AG04449 (cell line): ENCODE measurements at regions not wholly inside any gene's neighbourhood (a gene's known extent, or its start where the extent isn't known, plus 50 kb on each side); places are given as distances from the start of the nearest gene placed in this dataset.
"Not testable (repeated sequence)": the region's sequence is repeated elsewhere in the genome, so short reads cannot be mapped to it uniquely, and the experiment has no call there.

Experiments used
- CTCF ChIA-PET: fragments of 350-600 bp; formaldehyde crosslinking; extraction: SDS; loops from one replicate; lab custom pipeline; 2021; ENCODE audit warnings: antibody characterized with exemption; lab: Yijun Ruan, JAX
- POLR2A ChIA-PET: fragments of 400-600, 350-600 bp; formaldehyde crosslinking; extraction: SDS; loops from one replicate; lab custom pipeline; 2020; ENCODE audit warnings: antibody characterized with exemption, inconsistent platforms; lab: Yijun Ruan, JAX
- DNase-seq: peaks from one replicate; pipeline ENCODE4 v3.0.0-alpha.2; 2010; ENCODE audit warnings: low read depth, low spot score
- H3K4me3 ChIP-seq: 2 replicates; pipeline ENCODE4 v1.5.1; 2011; ENCODE audit warnings: low read depth, mild to moderate bottlenecking, control low read depth, low read length
- TF ChIP-seq, protein P1 (sequence below): IDR thresholded peaks from one replicate; pipeline ENCODE4 v1.5.1; 2011; ENCODE audit warnings: mild to moderate bottlenecking, moderate library complexity, low read length, control low read depth, inconsistent platforms; ENCODE audit not compliant: insufficient read depth; ENCODE audit errors: missing control alignments

DNA sequence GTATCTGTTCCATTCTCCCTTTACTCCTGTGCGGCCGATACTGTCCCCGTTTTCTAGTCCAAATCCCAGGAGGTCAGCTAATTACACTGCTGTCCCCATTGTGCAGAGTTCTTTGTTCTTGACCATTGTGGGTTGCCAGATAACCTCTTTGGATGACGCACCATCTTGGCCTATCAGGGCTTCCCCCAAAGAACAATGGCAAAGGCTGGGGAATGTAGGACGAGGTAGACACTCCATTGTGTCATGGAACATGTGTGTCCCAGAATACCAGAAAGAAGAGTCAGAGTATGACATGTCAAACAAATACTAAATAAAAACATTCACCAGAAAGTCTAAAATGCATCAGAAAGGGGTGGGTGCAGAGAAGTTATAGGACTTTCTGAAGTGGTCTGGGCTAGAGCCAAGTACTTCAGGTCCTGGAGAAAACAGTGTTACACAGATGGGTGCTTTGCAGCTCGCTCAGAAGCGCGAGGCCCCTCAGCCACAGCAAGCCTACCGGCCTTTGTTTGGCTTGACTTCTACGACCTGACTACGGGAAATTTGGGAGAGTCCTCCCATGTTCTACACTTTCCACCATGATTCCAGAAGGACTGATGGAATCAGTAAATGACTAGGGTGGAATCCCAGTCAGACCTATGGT lies 83.2 kb upstream of the SSBP2 start:
- H3K4me3 ChIP-seq: no peak overlapping the region
- no peak for DNase-seq
- TF ChIP-seq, protein P1, sequence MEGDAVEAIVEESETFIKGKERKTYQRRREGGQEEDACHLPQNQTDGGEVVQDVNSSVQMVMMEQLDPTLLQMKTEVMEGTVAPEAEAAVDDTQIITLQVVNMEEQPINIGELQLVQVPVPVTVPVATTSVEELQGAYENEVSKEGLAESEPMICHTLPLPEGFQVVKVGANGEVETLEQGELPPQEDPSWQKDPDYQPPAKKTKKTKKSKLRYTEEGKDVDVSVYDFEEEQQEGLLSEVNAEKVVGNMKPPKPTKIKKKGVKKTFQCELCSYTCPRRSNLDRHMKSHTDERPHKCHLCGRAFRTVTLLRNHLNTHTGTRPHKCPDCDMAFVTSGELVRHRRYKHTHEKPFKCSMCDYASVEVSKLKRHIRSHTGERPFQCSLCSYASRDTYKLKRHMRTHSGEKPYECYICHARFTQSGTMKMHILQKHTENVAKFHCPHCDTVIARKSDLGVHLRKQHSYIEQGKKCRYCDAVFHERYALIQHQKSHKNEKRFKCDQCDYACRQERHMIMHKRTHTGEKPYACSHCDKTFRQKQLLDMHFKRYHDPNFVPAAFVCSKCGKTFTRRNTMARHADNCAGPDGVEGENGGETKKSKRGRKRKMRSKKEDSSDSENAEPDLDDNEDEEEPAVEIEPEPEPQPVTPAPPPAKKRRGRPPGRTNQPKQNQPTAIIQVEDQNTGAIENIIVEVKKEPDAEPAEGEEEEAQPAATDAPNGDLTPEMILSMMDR: no peak
- POLR2A ChIA-PET: no interaction called here
- CTCF ChIA-PET: interaction anchor here (0.7 kb wide), 1 partner anchor 8 kb away, joined by 3 read pairs; no protein-coding TSS in a partner anchor

DNA sequence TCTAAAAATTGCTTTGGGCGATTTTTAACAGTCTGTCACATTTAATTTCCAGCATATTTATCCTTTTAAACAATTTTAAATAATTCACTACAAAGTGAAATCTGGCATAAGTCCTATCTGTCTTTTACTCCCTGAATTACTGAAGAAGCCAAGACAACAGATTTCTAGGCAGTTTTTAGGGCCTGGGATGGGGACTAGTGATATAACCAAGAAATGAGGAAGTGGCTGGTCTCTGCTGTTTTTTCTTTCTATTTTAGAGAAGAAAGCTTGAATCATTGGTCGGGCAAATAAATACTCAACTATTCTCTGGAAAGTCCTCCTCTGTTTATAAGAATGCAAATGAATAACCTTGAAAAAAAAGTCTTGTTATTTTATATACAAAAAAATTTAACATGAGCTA lies 79.7 kb upstream of the SSBP2 start:
- H3K4me3 ChIP-seq: no peak overlapping the region
- TF ChIP-seq, protein P1: no peak
- POLR2A ChIA-PET: no interaction called here
- CTCF ChIA-PET: no interaction called here
- DNase-seq: no peak

DNA sequence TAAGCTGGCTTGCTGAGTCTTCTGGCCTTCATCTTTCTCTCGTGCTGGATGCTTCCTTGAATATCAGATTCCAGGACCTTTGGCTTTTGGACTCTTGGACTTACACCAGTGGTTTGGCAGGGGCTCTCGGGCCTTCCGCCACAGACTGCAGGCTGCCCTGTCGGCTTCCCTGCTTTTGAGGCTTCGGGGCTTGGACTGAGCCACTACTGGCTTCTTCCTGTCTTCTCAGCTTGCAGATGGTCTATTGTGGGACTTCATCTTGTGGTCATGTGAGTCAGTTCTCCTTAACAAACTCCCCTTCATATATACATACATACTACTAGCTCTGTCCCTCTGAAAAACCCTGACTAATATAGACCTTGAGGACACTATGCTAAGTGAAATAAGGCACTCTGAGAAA lies 78.3 kb upstream of the SSBP2 start:
- no peak for DNase-seq
- CTCF ChIA-PET: interaction anchor here (0.9 kb wide), 1 partner anchor 8 kb away, joined by 3 read pairs; no protein-coding TSS in a partner anchor
- H3K4me3 ChIP-seq: no peak overlapping the region
- TF ChIP-seq, protein P1: no peak
- POLR2A ChIA-PET: no interaction called here

DNA sequence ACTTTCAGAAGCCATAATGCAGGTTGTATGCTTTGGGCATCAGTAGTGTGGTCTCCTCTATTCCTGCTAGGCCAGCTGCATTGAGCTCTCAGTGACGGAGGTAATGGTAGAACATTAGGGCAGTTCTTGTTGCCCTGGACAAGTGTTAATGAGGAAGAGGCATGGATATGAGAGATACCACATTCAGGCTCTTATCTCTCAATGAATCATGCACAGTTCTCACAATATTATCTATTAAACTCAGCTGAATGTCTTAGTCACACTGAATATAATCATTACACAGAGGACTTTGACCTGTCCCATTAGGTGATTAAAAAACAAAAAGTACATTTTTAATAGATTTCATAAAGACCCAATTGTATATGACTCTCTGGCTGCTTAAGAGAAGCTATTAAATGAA lies 76.6 kb upstream of the SSBP2 start:
- no peak overlapping the region for H3K4me3 ChIP-seq
- CTCF ChIA-PET: interaction anchor here (0.6 to 2.1 kb wide), 2 partner anchors 11 to 339 kb away, joined by 3 to 14 read pairs; no protein-coding TSS in a partner anchor
- TF ChIP-seq, protein P1: no peak
- no peak for DNase-seq
- POLR2A ChIA-PET: interaction anchor here (0.5 kb wide), 1 partner anchor 23 kb away, joined by 3 read pairs; no protein-coding TSS in a partner anchor

DNA sequence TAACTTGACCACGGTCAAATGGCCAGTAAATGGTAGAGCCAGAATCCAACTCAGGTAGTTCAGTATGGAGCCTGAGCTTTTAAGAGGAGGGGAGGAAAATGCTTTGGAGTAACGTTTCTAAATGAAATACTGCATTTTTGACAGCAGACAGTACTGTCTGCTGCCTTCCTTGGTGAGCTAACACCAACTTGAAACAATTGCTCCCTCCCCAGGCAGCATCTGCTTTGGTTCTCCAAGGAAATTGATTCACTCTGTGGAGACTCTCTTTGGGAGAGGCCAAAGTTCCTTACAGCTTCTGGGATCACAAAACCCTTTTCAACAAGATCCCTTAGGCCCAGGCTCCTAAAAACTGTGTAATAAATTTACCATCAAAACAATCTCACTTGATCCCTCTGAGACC lies 75.2 kb upstream of the SSBP2 start:
- H3K4me3 ChIP-seq: no peak overlapping the region
- TF ChIP-seq, protein P1: peak; percentile 4
- DNase-seq: no peak
- CTCF ChIA-PET: interaction anchor here (0.9 to 2.6 kb wide), 6 partner anchors 8 to 63 kb away, joined by 3 to 17 read pairs (median 4); no protein-coding TSS in a partner anchor
- POLR2A ChIA-PET: no interaction called here

DNA sequence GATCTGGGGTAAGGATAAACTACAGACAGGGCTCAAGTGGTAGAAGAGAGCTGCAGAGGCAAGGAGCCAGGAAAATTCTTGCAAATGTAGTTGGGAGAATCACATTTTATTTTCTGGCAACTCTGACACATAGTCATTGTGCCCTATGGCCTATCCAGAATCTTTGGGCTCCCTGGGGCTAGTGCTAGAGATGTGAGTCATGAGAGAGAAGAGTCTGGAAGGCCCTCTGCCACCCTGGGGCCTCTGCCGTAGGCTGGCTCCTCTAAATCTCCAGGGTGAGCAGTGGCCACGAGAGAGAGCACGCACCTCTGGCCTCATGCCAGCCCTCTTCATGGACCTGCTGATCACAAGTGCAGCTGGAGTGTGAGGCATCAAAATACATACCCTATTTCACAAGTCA lies 74.3 kb upstream of the SSBP2 start:
- H3K4me3 ChIP-seq: no peak overlapping the region
- CTCF ChIA-PET: interaction anchor here (0.9 to 2.6 kb wide), 6 partner anchors 8 to 62 kb away, joined by 3 to 17 read pairs (median 4); no protein-coding TSS in a partner anchor
- POLR2A ChIA-PET: interaction anchor here (0.6 kb wide), 1 partner anchor 1242 kb away, joined by 3 read pairs; no protein-coding TSS in a partner anchor
- peak; percentile 16 for DNase-seq
- TF ChIP-seq, protein P1: no peak

DNA sequence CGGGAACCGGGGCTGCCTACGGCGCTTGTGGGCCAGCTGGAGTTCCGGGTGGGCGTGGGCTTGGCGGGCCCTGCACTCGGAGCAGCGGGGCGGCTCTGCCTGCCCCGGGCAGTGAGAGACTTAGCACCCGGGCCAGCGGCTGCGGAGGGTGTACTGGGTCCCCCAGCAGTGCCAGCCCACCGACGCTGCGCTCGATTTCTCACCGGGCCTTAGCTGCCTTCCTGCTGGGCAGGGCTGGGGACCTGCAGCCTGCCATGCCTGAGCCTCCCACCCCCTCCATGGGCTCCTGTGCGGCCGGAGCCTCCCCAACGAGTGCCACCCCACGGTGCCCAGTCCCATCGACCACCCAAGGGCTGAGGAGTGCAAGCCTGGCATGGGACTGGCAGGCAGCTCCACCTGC lies 72.8 kb upstream of the SSBP2 start:
- DNase-seq, H3K4me3 ChIP-seq, POLR2A ChIA-PET: not testable (repeated sequence)
- CTCF ChIA-PET: interaction anchor here (2.6 kb wide), 1 partner anchor 15 kb away, joined by 17 read pairs; no protein-coding TSS in a partner anchor
